ENCODE measurements at regions not wholly inside any gene's neighbourhood (a gene's known extent, or its start where the extent isn't known, plus 50 kb on each side); places are given as distances from the start of the nearest gene placed in this dataset.

GRCh38 chr6:67412035-67412434 is 1223.0 kb upstream of the ADGRB3 start:
- Histone ChIP-seq H3K27ac (no peak overlapping the region), H3K27me3 (replicated peaks; ENCODE audit: insufficient read depth) (no peaks in the 10 kb centered on the region), H3K36me3 (no peaks in the 10 kb centered on the region), H3K9me3 (no peaks in the 10 kb centered on the region), H3K4me3 (no peak overlapping the region), H3K4me1 (replicated peaks) (no peaks in the 10 kb centered on the region)
- intact Hi-C loops (cut with DNase I): no loop called here
- 66% methylated on average over 3 of the region's 3 CpGs for WGBS
- TF ChIP-seq POLR2A (IDR thresholded peaks at IDR 0.05) (no peak), POLR2AphosphoS5 (IDR thresholded peaks at IDR 0.05) (no peak)
- TF ChIP-seq, protein P1, sequence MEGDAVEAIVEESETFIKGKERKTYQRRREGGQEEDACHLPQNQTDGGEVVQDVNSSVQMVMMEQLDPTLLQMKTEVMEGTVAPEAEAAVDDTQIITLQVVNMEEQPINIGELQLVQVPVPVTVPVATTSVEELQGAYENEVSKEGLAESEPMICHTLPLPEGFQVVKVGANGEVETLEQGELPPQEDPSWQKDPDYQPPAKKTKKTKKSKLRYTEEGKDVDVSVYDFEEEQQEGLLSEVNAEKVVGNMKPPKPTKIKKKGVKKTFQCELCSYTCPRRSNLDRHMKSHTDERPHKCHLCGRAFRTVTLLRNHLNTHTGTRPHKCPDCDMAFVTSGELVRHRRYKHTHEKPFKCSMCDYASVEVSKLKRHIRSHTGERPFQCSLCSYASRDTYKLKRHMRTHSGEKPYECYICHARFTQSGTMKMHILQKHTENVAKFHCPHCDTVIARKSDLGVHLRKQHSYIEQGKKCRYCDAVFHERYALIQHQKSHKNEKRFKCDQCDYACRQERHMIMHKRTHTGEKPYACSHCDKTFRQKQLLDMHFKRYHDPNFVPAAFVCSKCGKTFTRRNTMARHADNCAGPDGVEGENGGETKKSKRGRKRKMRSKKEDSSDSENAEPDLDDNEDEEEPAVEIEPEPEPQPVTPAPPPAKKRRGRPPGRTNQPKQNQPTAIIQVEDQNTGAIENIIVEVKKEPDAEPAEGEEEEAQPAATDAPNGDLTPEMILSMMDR (IDR thresholded peaks at IDR 0.05): no peak
- no peak for DNase-seq (ENCODE audit: low spot score)

GRCh38 chr6:67411036-67411435 is 1224.0 kb upstream of the ADGRB3 start:
- intact Hi-C loops (cut with DNase I): no loop called here
- WGBS: 24% methylated on average over 1 of the region's 1 CpG
- H3K27me3 ChIP-seq (replicated peaks; ENCODE audit: insufficient read depth): no peaks in the 10 kb centered on the region
- no peak for TF ChIP-seq POLR2A (IDR thresholded peaks at IDR 0.05)
- TF ChIP-seq POLR2AphosphoS5 (IDR thresholded peaks at IDR 0.05): no peak
- TF ChIP-seq, protein P1 (IDR thresholded peaks at IDR 0.05): no peak
- no peaks in the 10 kb centered on the region for H3K9me3 ChIP-seq
- H3K27ac ChIP-seq: no peak overlapping the region
- no peaks in the 10 kb centered on the region for H3K36me3 ChIP-seq
- H3K4me1 ChIP-seq (replicated peaks): no peaks in the 10 kb centered on the region
- no peak overlapping the region for H3K4me3 ChIP-seq
- DNase-seq (ENCODE audit: low spot score): no peak

- H3K27ac ChIP-seq: no peak overlapping the region
- no peak for DNase-seq (ENCODE audit: low spot score)
- no peak overlapping the region for H3K4me3 ChIP-seq
- H3K27me3 ChIP-seq (replicated peaks; ENCODE audit: insufficient read depth): no peaks in the 10 kb centered on the region
- H3K9me3 ChIP-seq: no peaks in the 10 kb centered on the region
- no peaks in the 10 kb centered on the region for H3K36me3 ChIP-seq
- no peaks in the 10 kb centered on the region for H3K4me1 ChIP-seq (replicated peaks)
- WGBS: 62% methylated on average over 2 of the region's 2 CpGs
- no peak for TF ChIP-seq POLR2A (IDR thresholded peaks at IDR 0.05)
- TF ChIP-seq, protein P1 (IDR thresholded peaks at IDR 0.05): no peak
- no peak for TF ChIP-seq POLR2AphosphoS5 (IDR thresholded peaks at IDR 0.05)
- intact Hi-C loops (cut with DNase I): no loop called here
These were observed 1240.8 kb upstream of the ADGRB3 start for GRCh38 chr6:67394254-67394653.

DNA sequence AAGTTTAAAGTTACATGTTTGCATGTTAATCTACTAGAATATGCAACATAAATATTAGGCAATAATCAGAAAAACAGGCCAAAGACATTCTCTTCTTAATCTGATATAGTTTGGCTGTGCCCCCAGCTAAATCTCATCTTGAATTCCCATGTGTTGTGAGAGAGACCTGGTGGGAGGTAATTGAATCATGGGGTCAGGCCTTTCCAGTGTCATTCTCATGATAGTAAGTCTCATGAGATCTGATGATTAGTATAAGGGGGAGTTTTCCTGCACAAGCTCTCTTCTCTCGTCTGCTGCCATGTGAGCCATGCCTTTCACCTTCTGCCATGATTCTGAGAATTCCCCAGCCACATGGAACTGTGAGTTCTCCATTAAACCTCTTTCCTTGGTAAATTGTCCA is 1241.7 kb upstream of the ADGRB3 start:
- Histone ChIP-seq H3K4me1 (replicated peaks) (no peaks in the 10 kb centered on the region), H3K36me3 (no peaks in the 10 kb centered on the region), H3K4me3 (no peak overlapping the region), H3K27me3 (replicated peaks; ENCODE audit: insufficient read depth) (no peaks in the 10 kb centered on the region), H3K9me3 (no peaks in the 10 kb centered on the region), H3K27ac (no peak overlapping the region)
- intact Hi-C loops (cut with DNase I): no loop called here
- no peak for DNase-seq (ENCODE audit: low spot score)
- 88% methylated on average over 1 of the region's 1 CpG for WGBS
- TF ChIP-seq POLR2A (IDR thresholded peaks at IDR 0.05): no peak
- TF ChIP-seq, protein P1 (IDR thresholded peaks at IDR 0.05): no peak
- TF ChIP-seq POLR2AphosphoS5 (IDR thresholded peaks at IDR 0.05): no peak

GRCh38 chr6:67391955-67392354 is 1243.1 kb upstream of the ADGRB3 start:
- no peak for DNase-seq (ENCODE audit: low spot score)
- Histone ChIP-seq H3K36me3 (no peaks in the 10 kb centered on the region), H3K27me3 (replicated peaks; ENCODE audit: insufficient read depth) (no peaks in the 10 kb centered on the region), H3K4me1 (replicated peaks) (no peaks in the 10 kb centered on the region), H3K9me3 (no peaks in the 10 kb centered on the region), H3K27ac (no peak overlapping the region), H3K4me3 (no peak overlapping the region)
- TF ChIP-seq, protein P1 (IDR thresholded peaks at IDR 0.05): no peak
- TF ChIP-seq POLR2AphosphoS5 (IDR thresholded peaks at IDR 0.05): no peak
- no peak for TF ChIP-seq POLR2A (IDR thresholded peaks at IDR 0.05)
- intact Hi-C loops (cut with DNase I): no loop called here
- 56% methylated on average over 2 of the region's 2 CpGs for WGBS

All from prostate gland (tissue), 2 donors.